T-cell (primary cell): ENCODE measurements at regions not wholly inside any gene's neighbourhood (a gene's known extent, or its start where the extent isn't known, plus 50 kb on each side); places are given as distances from the start of the nearest gene placed in this dataset.

ENCODE experiments used
- ATAC-seq, 4 experiments: fragments of 200-7000 bp in 3 of 4; fragments of 150-1000 bp in 1 of 4; cut with Tn5 transposase; replicated peaks in 1 of 4; 1 replicate in 3 of 4; 2 replicates in 1 of 4; pipeline ENCODE4 v1.10.0; 2021; ENCODE audit warnings: moderate library complexity in 3 of 4, mild to moderate bottlenecking in 2 of 4, moderate number of reproducible peaks in 1 of 4
- CTCF ChIA-PET, 2 donors: fragments of 300-600 bp; sonication (Branson Sonifier 250); formaldehyde crosslinking; loops; one replicate each; lab custom pipeline; 2022; ENCODE audit warnings: antibody characterized with exemption in 2 of 2; lab: Charles Lee
- POLR2A ChIA-PET, 2 donors: fragments of 300-600 bp; sonication (Branson Sonifier 250); formaldehyde crosslinking; loops; one replicate each; lab custom pipeline; 2022; ENCODE audit warnings: antibody characterized with exemption in 2 of 2; lab: Charles Lee
- DNase-seq, 35 experiments: peaks; one replicate each; pipeline versions ENCODE4 v3.0.0 to v3.0.0-alpha.2; 2013 to 2023
- H3K27ac ChIP-seq: one replicate; pipeline ENCODE4 v1.5.1; 2013; ENCODE audit warnings: low read length
- H3K27me3 ChIP-seq, 2 experiments: replicated peaks in 1 of 2; 1 replicate in 1 of 2; 2 replicates in 1 of 2; pipeline versions ENCODE4 v1.6.1 to v1.7.0; 2013; ENCODE audit warnings: low read length in 1 of 2, mixed read lengths in 1 of 2; ENCODE audit not compliant: control insufficient read depth in 2 of 2, insufficient read depth in 2 of 2; ENCODE audit errors: extremely low read depth in 1 of 2
- H3K36me3 ChIP-seq, 2 donors: 1 replicate in 1 of 2; 2 replicates in 1 of 2; pipeline versions ENCODE4 v1.6.1 to v1.7.0; 2013; ENCODE audit warnings: low read length in 1 of 2; ENCODE audit not compliant: control insufficient read depth in 2 of 2, insufficient read depth in 1 of 2; ENCODE audit errors: extremely low read depth in 1 of 2
- H3K4me1 ChIP-seq, 2 experiments: 1 replicate in 1 of 2; 2 replicates in 1 of 2; pipeline versions ENCODE4 v1.6.1 to v1.7.0; 2013; ENCODE audit warnings: low read length in 2 of 2, mixed read lengths in 1 of 2; ENCODE audit not compliant: insufficient read depth in 2 of 2, control insufficient read depth in 1 of 2; ENCODE audit errors: extremely low read depth in 1 of 2
- H3K4me3 ChIP-seq, 2 donors: 1 replicate in 1 of 2; 2 replicates in 1 of 2; pipeline versions ENCODE4 v1.5.1 to v1.7.0; 2013; ENCODE audit warnings: mild to moderate bottlenecking in 2 of 2, low read length in 1 of 2, moderate library complexity in 1 of 2; ENCODE audit not compliant: control insufficient read depth in 1 of 2; ENCODE audit errors: extremely low read depth in 1 of 2
- H3K9me3 ChIP-seq: 2 replicates; pipeline ENCODE4 v1.7.0; 2013
- H3K27ac Mint-ChIP-seq, 2 donors: one replicate each; pipeline ENCODE4 v1.8.0; 2020 to 2021; ENCODE audit warnings: mild to moderate bottlenecking in 2 of 2, mixed read lengths in 2 of 2
- H3K27me3 Mint-ChIP-seq, 2 donors: one replicate each; pipeline ENCODE4 v1.8.0; 2021 to 2022; ENCODE audit warnings: mixed read lengths in 2 of 2
- H3K36me3 Mint-ChIP-seq: one replicate; pipeline ENCODE4 v1.8.0; 2021; ENCODE audit warnings: mixed read lengths
- H3K4me1 Mint-ChIP-seq, 3 donors: one replicate each; pipeline ENCODE4 v1.8.0; 2020 to 2022; ENCODE audit warnings: mixed read lengths in 3 of 3, mild to moderate bottlenecking in 1 of 3
- H3K4me3 Mint-ChIP-seq, 3 donors: one replicate each; pipeline ENCODE4 v1.8.0; 2020 to 2022; ENCODE audit warnings: mild to moderate bottlenecking in 3 of 3, mixed read lengths in 3 of 3, moderate library complexity in 3 of 3
- H3K9me3 Mint-ChIP-seq, 3 donors: one replicate each; pipeline ENCODE4 v1.8.0; 2020 to 2022; ENCODE audit warnings: mixed read lengths in 3 of 3
- WGBS: methylation state at CpG from one replicate; pipeline ENCODE4 v1.1.5; 2013; ENCODE audit warnings: missing lambda C conversion rate; ENCODE audit not compliant: insufficient coverage; 5-methylcytosine and 5-hydroxymethylcytosine counted together

DNA sequence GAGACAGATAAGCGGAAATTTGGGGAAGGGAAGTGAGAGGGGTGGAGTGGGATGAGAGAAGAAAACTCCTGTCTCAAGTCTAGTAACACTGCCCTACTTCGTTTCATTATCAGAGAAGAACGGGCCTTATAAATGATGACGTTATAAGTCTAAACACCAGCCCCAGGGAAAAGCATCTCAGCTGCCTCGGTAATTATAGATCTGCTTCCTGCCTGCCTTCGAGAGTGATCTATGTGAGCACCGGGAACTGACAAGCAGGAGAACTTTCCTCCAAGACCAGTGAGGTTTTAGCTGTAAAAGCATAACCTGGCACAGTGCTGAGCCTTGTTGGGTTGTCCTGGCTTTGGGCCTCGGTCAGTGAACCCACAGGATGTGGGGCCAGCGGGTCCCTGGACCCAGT is 227.9 kb upstream of the SIX2 start:
- ATAC-seq (no peak), DNase-seq (no peak)
- no peak overlapping the region for H3K27ac Mint-ChIP-seq
- no peaks in the 10 kb centered on the region for H3K4me1 Mint-ChIP-seq
- no peak overlapping the region for H3K27ac ChIP-seq
- CTCF ChIA-PET: no interaction called here
- H3K9me3 ChIP-seq: no peaks in the 10 kb centered on the region
- peaks cover 0 to 15% of the 10 kb centered on the region in 2 experiments for H3K27me3 ChIP-seq
- no peaks in the 10 kb centered on the region for H3K4me1 ChIP-seq
- no peak overlapping the region for H3K4me3 ChIP-seq
- peaks cover 27 to 29% of the 10 kb centered on the region in 2 donors for H3K27me3 Mint-ChIP-seq
- H3K9me3 Mint-ChIP-seq: no peaks in the 10 kb centered on the region
- 32% methylated on average over 6 of the region's 9 CpGs for WGBS
- H3K36me3 ChIP-seq: no peaks in the 10 kb centered on the region
- POLR2A ChIA-PET: no interaction called here
- no peak overlapping the region for H3K4me3 Mint-ChIP-seq
- H3K36me3 Mint-ChIP-seq: no peaks in the 10 kb centered on the region

DNA sequence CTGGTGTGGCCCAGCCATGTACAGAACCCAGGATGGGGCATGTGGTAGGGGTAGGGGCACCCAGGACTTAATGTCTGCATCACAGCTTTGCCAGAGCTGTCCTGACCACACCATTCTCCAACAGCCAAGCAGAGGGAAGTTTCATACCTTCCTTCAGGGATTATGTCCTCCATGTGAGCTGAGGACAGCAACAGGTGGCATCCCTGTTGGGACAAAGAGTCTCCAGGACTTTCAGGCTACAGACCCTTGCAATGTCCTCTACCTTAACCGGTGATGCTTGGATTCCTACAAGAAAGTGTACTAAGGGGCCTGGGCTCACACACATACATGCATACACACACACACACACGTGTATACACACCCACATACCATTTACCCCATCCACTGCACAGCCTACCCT is 227.0 kb upstream of the SIX2 start:
- H3K4me1 Mint-ChIP-seq: no peaks in the 10 kb centered on the region
- H3K4me3 Mint-ChIP-seq: no peak overlapping the region
- ChIA-PET CTCF (no interaction called here), POLR2A (no interaction called here)
- DNase-seq (no peak), ATAC-seq (no peak)
- H3K9me3 Mint-ChIP-seq: no peaks in the 10 kb centered on the region
- H3K27ac Mint-ChIP-seq: no peak overlapping the region
- H3K27me3 Mint-ChIP-seq: peaks cover 25 to 26% of the 10 kb centered on the region in 2 donors
- Histone ChIP-seq H3K36me3 (no peaks in the 10 kb centered on the region), H3K27me3 (peaks cover 0 to 15% of the 10 kb centered on the region in 2 experiments), H3K27ac (no peak overlapping the region), H3K4me3 (no peak overlapping the region), H3K4me1 (no peaks in the 10 kb centered on the region), H3K9me3 (no peaks in the 10 kb centered on the region)
- no CpG with 5 or more reads among the region's 2 CpGs for WGBS
- no peaks in the 10 kb centered on the region for H3K36me3 Mint-ChIP-seq

DNA sequence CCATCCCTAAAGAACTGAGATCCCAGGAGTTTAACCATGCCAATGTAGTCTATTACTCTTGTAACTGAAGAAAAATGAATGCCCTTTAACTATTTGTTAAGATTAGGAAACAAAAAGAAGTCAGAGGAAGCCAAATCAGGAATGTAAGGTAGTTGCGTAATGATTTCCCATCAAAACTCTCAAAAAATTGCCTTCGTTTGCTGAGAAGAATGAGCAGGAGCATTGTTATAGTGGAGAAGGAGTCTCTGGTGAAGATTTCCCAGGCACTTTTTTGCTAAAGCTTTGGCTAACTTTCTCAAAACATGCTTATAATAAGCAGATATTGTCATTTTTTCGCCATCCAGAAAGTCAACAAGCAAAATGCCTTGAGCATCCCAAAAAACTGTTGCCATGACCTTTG is 224.0 kb upstream of the SIX2 start:
- H3K4me1 ChIP-seq: no peaks in the 10 kb centered on the region
- Mint-ChIP-seq H3K27ac (no peak overlapping the region), H3K27me3 (peaks cover 13 to 14% of the 10 kb centered on the region in 2 donors), H3K36me3 (no peaks in the 10 kb centered on the region), H3K9me3 (peaks cover 0 to 2% (median 0%) of the 10 kb centered on the region in 3 donors), H3K4me3 (no peak overlapping the region), H3K4me1 (no peaks in the 10 kb centered on the region)
- no peak overlapping the region for H3K4me3 ChIP-seq
- DNase-seq (no peak), ATAC-seq (no peak)
- no peak overlapping the region for H3K27ac ChIP-seq
- WGBS: no CpG with 5 or more reads among the region's 3 CpGs
- POLR2A ChIA-PET: no interaction called here
- CTCF ChIA-PET: interaction anchor here in 1 of 2 donors (0.6 kb wide), 1 partner anchor 312 kb away, joined by 6 read pairs; no protein-coding TSS in a partner anchor
- H3K27me3 ChIP-seq: peaks cover 0 to 13% of the 10 kb centered on the region in 2 experiments
- H3K9me3 ChIP-seq: no peaks in the 10 kb centered on the region
- no peaks in the 10 kb centered on the region for H3K36me3 ChIP-seq

DNA sequence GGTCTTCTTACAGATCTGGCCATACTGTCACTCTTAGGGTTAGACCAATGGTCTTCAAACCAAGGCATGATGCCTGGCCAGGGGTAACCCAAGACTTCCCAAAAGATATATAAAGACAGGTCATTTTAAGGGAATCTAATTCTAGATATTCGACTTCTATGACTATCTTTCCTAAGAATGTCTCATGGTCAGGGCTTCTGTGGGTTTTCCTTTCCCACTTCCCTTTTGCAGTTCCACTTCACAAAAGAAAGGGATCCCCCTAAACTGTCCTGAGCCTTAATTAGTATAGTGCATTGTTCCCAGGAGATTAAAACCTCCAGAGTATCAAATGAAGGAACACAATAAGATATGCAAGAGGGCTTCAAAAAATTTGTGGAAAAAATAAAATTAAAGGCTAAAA is 223.6 kb upstream of the SIX2 start:
- DNase-seq: no peak
- Histone ChIP-seq H3K36me3 (no peaks in the 10 kb centered on the region), H3K27ac (no peak overlapping the region), H3K4me1 (no peaks in the 10 kb centered on the region), H3K27me3 (peaks cover 0 to 10% of the 10 kb centered on the region in 2 experiments), H3K9me3 (no peaks in the 10 kb centered on the region), H3K4me3 (no peak overlapping the region)
- Mint-ChIP-seq H3K27ac (no peak overlapping the region), H3K4me3 (no peak overlapping the region), H3K36me3 (no peaks in the 10 kb centered on the region), H3K27me3 (peaks cover 8 to 13% of the 10 kb centered on the region in 2 donors), H3K4me1 (no peaks in the 10 kb centered on the region), H3K9me3 (peaks cover 0 to 7% (median 0%) of the 10 kb centered on the region in 3 donors)
- no CpG with 5 or more reads among the region's 1 CpG for WGBS
- no peak for ATAC-seq
- ChIA-PET CTCF (no interaction called here), POLR2A (no interaction called here)

GRCh38 chr2:45229411-45229810 is 220.2 kb upstream of the SIX2 start:
- WGBS: 100% methylated on average over 1 of the region's 1 CpG
- Mint-ChIP-seq H3K9me3 (peaks cover 4 to 7% (median 5%) of the 10 kb centered on the region in 3 donors), H3K36me3 (no peaks in the 10 kb centered on the region), H3K27ac (no peak overlapping the region), H3K27me3 (peaks cover 1 to 13% of the 10 kb centered on the region in 2 donors), H3K4me3 (no peak overlapping the region), H3K4me1 (peaks cover 0 to under 1% (median 0%) of the 10 kb centered on the region in 3 donors)
- Histone ChIP-seq H3K27me3 (peaks cover 0 to 4% of the 10 kb centered on the region in 2 experiments), H3K4me3 (no peak overlapping the region), H3K27ac (no peak overlapping the region), H3K4me1 (no peaks in the 10 kb centered on the region), H3K9me3 (no peaks in the 10 kb centered on the region), H3K36me3 (no peaks in the 10 kb centered on the region)
- ChIA-PET CTCF (no interaction called here), POLR2A (no interaction called here)
- ATAC-seq (no peak), DNase-seq (no peak)

- no peak overlapping the region for H3K27ac Mint-ChIP-seq
- H3K4me1 Mint-ChIP-seq: peaks cover 0 to 4% (median 2%) of the 10 kb centered on the region in 3 donors
- POLR2A ChIA-PET: no interaction called here
- ATAC-seq (no peak), DNase-seq (no peak)
- H3K9me3 Mint-ChIP-seq: peaks cover 4 to 7% (median 5%) of the 10 kb centered on the region in 3 donors
- H3K4me1 ChIP-seq: no peaks in the 10 kb centered on the region
- no peak overlapping the region for H3K27ac ChIP-seq
- CTCF ChIA-PET: no interaction called here
- no peaks in the 10 kb centered on the region for H3K9me3 ChIP-seq
- no peak overlapping the region for H3K4me3 Mint-ChIP-seq
- H3K27me3 Mint-ChIP-seq: peaks cover 8 to 16% of the 10 kb centered on the region in 2 donors
- 68% methylated on average over 3 of the region's 3 CpGs for WGBS
- no peaks in the 10 kb centered on the region for H3K36me3 Mint-ChIP-seq
- peaks cover 0 to 18% of the 10 kb centered on the region in 2 experiments for H3K27me3 ChIP-seq
- H3K4me3 ChIP-seq: no peak overlapping the region
- no peaks in the 10 kb centered on the region for H3K36me3 ChIP-seq
These were observed 218.1 kb upstream of the SIX2 start for GRCh38 chr2:45227347-45227746.

DNA sequence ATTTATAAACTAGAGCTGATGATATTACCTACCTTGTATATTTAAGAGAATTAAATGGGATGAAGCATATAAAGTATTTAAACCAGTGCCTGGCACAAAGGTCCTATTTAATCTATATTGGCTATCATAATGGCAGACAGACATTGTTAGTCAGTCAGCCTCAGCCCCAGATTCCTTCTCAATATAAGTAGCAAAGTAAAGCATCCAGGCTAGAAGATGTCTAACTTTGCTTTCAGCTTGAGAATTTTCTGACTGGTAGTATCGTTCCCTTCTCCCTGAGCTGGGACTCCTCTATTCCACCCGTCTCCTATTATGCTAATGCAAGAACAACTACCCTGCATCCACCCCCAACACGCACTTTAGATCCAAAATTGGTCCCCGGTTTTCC is 215.7 kb upstream of the SIX2 start:
- ChIA-PET POLR2A (no interaction called here), CTCF (no interaction called here)
- Histone ChIP-seq H3K4me1 (no peaks in the 10 kb centered on the region), H3K9me3 (no peaks in the 10 kb centered on the region), H3K27ac (no peak overlapping the region), H3K4me3 (no peak overlapping the region), H3K27me3 (peaks cover 0 to 35% of the 10 kb centered on the region in 2 experiments), H3K36me3 (no peaks in the 10 kb centered on the region)
- DNase-seq: no peak
- no peaks in the 10 kb centered on the region for H3K36me3 Mint-ChIP-seq
- peaks cover 4 to 7% (median 5%) of the 10 kb centered on the region in 3 donors for H3K9me3 Mint-ChIP-seq
- WGBS: 80% methylated on average over 3 of the region's 4 CpGs
- ATAC-seq: no peak
- no peak overlapping the region for H3K4me3 Mint-ChIP-seq
- H3K4me1 Mint-ChIP-seq: peaks cover 0 to 4% (median 2%) of the 10 kb centered on the region in 3 donors
- peaks cover 14 to 22% of the 10 kb centered on the region in 2 donors for H3K27me3 Mint-ChIP-seq
- H3K27ac Mint-ChIP-seq: no peak overlapping the region
